Immature natural killer cell (primary cell): ENCODE measurements at regions not wholly inside any gene's neighbourhood (a gene's known extent, or its start where the extent isn't known, plus 50 kb on each side); places are given as distances from the start of the nearest gene placed in this dataset.
"Not testable (repeated sequence)": the region's sequence is repeated elsewhere in the genome, so short reads cannot be mapped to it uniquely, and the experiment has no call there.

Source experiments
- DNase-seq, 3 donors: peaks; one replicate each; pipeline ENCODE4 v3.0.0; 2022; ENCODE audit warnings: mixed read lengths in 1 of 3
- H3K27ac Mint-ChIP-seq, 6 donors: one replicate each; pipeline ENCODE4 v1.8.0; 2020; ENCODE audit warnings: mixed read lengths in 6 of 6, mild to moderate bottlenecking in 5 of 6, inconsistent platforms in 4 of 6, moderate library complexity in 3 of 6
- H3K27me3 Mint-ChIP-seq, 3 donors: one replicate each; pipeline ENCODE4 v1.8.0; 2020 to 2021; ENCODE audit warnings: low read depth in 3 of 3, mild to moderate bottlenecking in 3 of 3, mixed read lengths in 3 of 3, moderate library complexity in 3 of 3, inconsistent platforms in 1 of 3
- H3K36me3 Mint-ChIP-seq, 3 donors: one replicate each; pipeline ENCODE4 v1.8.0; 2020; ENCODE audit warnings: mixed read lengths in 3 of 3, inconsistent platforms in 2 of 3, mild to moderate bottlenecking in 2 of 3
- H3K4me1 Mint-ChIP-seq, 2 donors: one replicate each; pipeline ENCODE4 v1.8.0; 2020; ENCODE audit warnings: inconsistent platforms in 2 of 2, mild to moderate bottlenecking in 2 of 2, mixed read lengths in 2 of 2, moderate library complexity in 1 of 2
- H3K4me3 Mint-ChIP-seq, 5 donors: one replicate each; pipeline ENCODE4 v1.8.0; 2020; ENCODE audit warnings: mild to moderate bottlenecking in 5 of 5, mixed read lengths in 5 of 5, inconsistent platforms in 3 of 5, moderate library complexity in 3 of 5
- H3K9me3 Mint-ChIP-seq, 6 donors: one replicate each; pipeline ENCODE4 v1.8.0; 2020; ENCODE audit warnings: mild to moderate bottlenecking in 6 of 6, mixed read lengths in 6 of 6, inconsistent platforms in 4 of 6, moderate library complexity in 3 of 6

GRCh38 chr6:51480040-51480439 lies 607.4 kb downstream of the PKHD1 start:
- Mint-ChIP-seq H3K36me3 (no peaks in the 10 kb centered on the region), H3K9me3 (peaks cover 7 to 37% (median 10%) of the 10 kb centered on the region in 6 donors), H3K27ac (no peak overlapping the region), H3K4me1 (no peaks in the 10 kb centered on the region), H3K27me3 (peaks cover 0 to 2% (median 0%) of the 10 kb centered on the region in 3 donors), H3K4me3 (no peak overlapping the region)
- no peak for DNase-seq

GRCh38 chr6:51485869-51486268 lies 601.5 kb downstream of the PKHD1 start:
- not testable (repeated sequence) for H3K4me1 Mint-ChIP-seq, H3K27ac Mint-ChIP-seq, H3K4me3 Mint-ChIP-seq, DNase-seq, H3K27me3 Mint-ChIP-seq, H3K36me3 Mint-ChIP-seq
- peaks cover 9 to 42% (median 18%) of the 10 kb centered on the region in 6 donors for H3K9me3 Mint-ChIP-seq

- no peak for DNase-seq
- no peak overlapping the region for H3K4me3 Mint-ChIP-seq
- H3K36me3 Mint-ChIP-seq: no peaks in the 10 kb centered on the region
- no peak overlapping the region for H3K27ac Mint-ChIP-seq
- H3K9me3 Mint-ChIP-seq: peaks cover 10 to 43% (median 15%) of the 10 kb centered on the region in 6 donors
- peaks cover 0 to 2% (median 0%) of the 10 kb centered on the region in 3 donors for H3K27me3 Mint-ChIP-seq
- H3K4me1 Mint-ChIP-seq: no peaks in the 10 kb centered on the region
Observed at GRCh38 chr6:51487937-51488336, 599.5 kb downstream of the PKHD1 start.

- Mint-ChIP-seq H3K27me3 (peaks cover 0 to 2% (median 0%) of the 10 kb centered on the region in 3 donors), H3K36me3 (no peaks in the 10 kb centered on the region), H3K9me3 (peaks cover 10 to 35% (median 16%) of the 10 kb centered on the region in 6 donors), H3K4me1 (no peaks in the 10 kb centered on the region), H3K27ac (no peak overlapping the region), H3K4me3 (no peak overlapping the region)
- no peak for DNase-seq
Observed at GRCh38 chr6:51489133-51489532, 598.3 kb downstream of the PKHD1 start.

GRCh38 chr6:51490101-51490500 lies 597.3 kb downstream of the PKHD1 start:
- Mint-ChIP-seq H3K36me3 (no peaks in the 10 kb centered on the region), H3K27ac (no peak overlapping the region), H3K4me3 (no peak overlapping the region), H3K27me3 (peaks cover 0 to 2% (median 0%) of the 10 kb centered on the region in 3 donors), H3K9me3 (peaks cover 10 to 25% (median 14%) of the 10 kb centered on the region in 6 donors), H3K4me1 (no peaks in the 10 kb centered on the region)
- no peak for DNase-seq

- Mint-ChIP-seq H3K36me3 (no peaks in the 10 kb centered on the region), H3K27me3 (peaks cover 0 to 4% (median 0%) of the 10 kb centered on the region in 3 donors), H3K4me3 (no peak overlapping the region)
Observed at GRCh38 chr6:51494342-51494741, 593.1 kb downstream of the PKHD1 start.

GRCh38 chr6:51495096-51495495 lies 592.3 kb downstream of the PKHD1 start:
- H3K4me1 Mint-ChIP-seq: no peaks in the 10 kb centered on the region

More at GRCh38 chr6:51494342-51494741, 593.1 kb downstream of the PKHD1 start:
- Mint-ChIP-seq H3K4me1 (no peaks in the 10 kb centered on the region), H3K9me3 (peaks cover 0 to 21% (median 10%) of the 10 kb centered on the region in 6 donors), H3K27ac (no peak overlapping the region)
- no peak for DNase-seq

GRCh38 chr6:51495610-51496396 lies 591.6 kb downstream of the PKHD1 start:
- Mint-ChIP-seq H3K27me3 (peaks cover 0 to 2% (median 0%) of the 10 kb centered on the region in 3 donors), H3K27ac (no peak overlapping the region), H3K36me3 (no peaks in the 10 kb centered on the region), H3K4me3 (no peak overlapping the region), H3K9me3 (peaks cover 0 to 21% (median 4%) of the 10 kb centered on the region in 6 donors), H3K4me1 (no peaks in the 10 kb centered on the region)
- no peak for DNase-seq

More at GRCh38 chr6:51495096-51495495, 592.3 kb downstream of the PKHD1 start:
- H3K4me3 Mint-ChIP-seq: no peak overlapping the region
- DNase-seq: no peak
- H3K9me3 Mint-ChIP-seq: peaks cover 0 to 21% (median 7%) of the 10 kb centered on the region in 6 donors
- peaks cover 0 to 4% (median 0%) of the 10 kb centered on the region in 3 donors for H3K27me3 Mint-ChIP-seq
- no peaks in the 10 kb centered on the region for H3K36me3 Mint-ChIP-seq
- no peak overlapping the region for H3K27ac Mint-ChIP-seq

GRCh38 chr6:51502996-51503395 lies 584.4 kb downstream of the PKHD1 start:
- Mint-ChIP-seq H3K27ac (no peak overlapping the region), H3K27me3 (no peaks in the 10 kb centered on the region), H3K36me3 (no peaks in the 10 kb centered on the region), H3K9me3 (peaks cover 0 to 14% (median 1%) of the 10 kb centered on the region in 6 donors), H3K4me1 (no peaks in the 10 kb centered on the region), H3K4me3 (no peak overlapping the region)
- DNase-seq: no peak

- Mint-ChIP-seq H3K4me1 (no peaks in the 10 kb centered on the region), H3K4me3 (no peak overlapping the region), H3K36me3 (no peaks in the 10 kb centered on the region), H3K27me3 (no peaks in the 10 kb centered on the region), H3K27ac (no peak overlapping the region), H3K9me3 (peaks cover 0 to 14% (median 1%) of the 10 kb centered on the region in 6 donors)
- DNase-seq: no peak
Observed at GRCh38 chr6:51505434-51505833, 582.0 kb downstream of the PKHD1 start.

GRCh38 chr6:51509597-51509996 lies 577.8 kb downstream of the PKHD1 start:
- Mint-ChIP-seq H3K36me3 (no peaks in the 10 kb centered on the region), H3K27ac (no peak overlapping the region)

GRCh38 chr6:51511081-51511480 lies 576.3 kb downstream of the PKHD1 start:
- no peak for DNase-seq
- H3K4me1 Mint-ChIP-seq: no peaks in the 10 kb centered on the region
- no peaks in the 10 kb centered on the region for H3K36me3 Mint-ChIP-seq
- no peak overlapping the region for H3K27ac Mint-ChIP-seq
- H3K9me3 Mint-ChIP-seq: peaks cover 0 to 14% (median 2%) of the 10 kb centered on the region in 6 donors
- no peak overlapping the region for H3K4me3 Mint-ChIP-seq
- no peaks in the 10 kb centered on the region for H3K27me3 Mint-ChIP-seq

More at GRCh38 chr6:51509597-51509996, 577.8 kb downstream of the PKHD1 start:
- Mint-ChIP-seq H3K4me3 (no peak overlapping the region), H3K4me1 (no peaks in the 10 kb centered on the region), H3K9me3 (peaks cover 0 to 20% (median 4%) of the 10 kb centered on the region in 6 donors), H3K27me3 (no peaks in the 10 kb centered on the region)
- no peak for DNase-seq

GRCh38 chr6:51513891-51514747 lies 573.3 kb downstream of the PKHD1 start:
- H3K27ac Mint-ChIP-seq: no peak overlapping the region

More at GRCh38 chr6:51513891-51514747, 573.3 kb downstream of the PKHD1 start:
- Mint-ChIP-seq H3K27me3 (peaks cover 0 to 5% (median 0%) of the 10 kb centered on the region in 3 donors), H3K4me1 (no peaks in the 10 kb centered on the region), H3K36me3 (peaks cover 0 to 5% (median 0%) of the 10 kb centered on the region in 3 donors), H3K9me3 (peaks cover 2 to 24% (median 7%) of the 10 kb centered on the region in 6 donors), H3K4me3 (no peak overlapping the region)
- DNase-seq: no peak
